ENCODE measurements at regions not wholly inside any gene's neighbourhood (a gene's known extent, or its start where the extent isn't known, plus 50 kb on each side); places are given as distances from the start of the nearest gene placed in this dataset.

DNA sequence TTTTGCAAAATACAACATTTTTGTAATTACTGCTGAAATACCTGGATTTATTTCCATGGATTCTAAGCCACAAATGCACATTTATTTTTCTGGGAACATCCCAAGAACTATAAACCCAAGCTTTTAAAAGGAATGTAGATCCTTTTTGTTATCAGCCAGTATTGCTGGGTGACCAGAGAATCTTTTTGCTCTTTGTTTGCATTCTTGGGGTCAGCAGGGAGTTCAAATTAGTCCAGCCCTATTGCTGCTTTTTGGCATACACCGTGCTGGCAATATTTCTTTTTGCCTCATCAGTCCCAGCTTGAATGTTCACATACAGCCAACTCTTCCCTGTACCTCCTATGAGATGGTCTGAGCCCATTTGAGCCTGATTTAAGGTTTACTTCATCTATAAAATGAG is 155.2 kb upstream of the CNR1 start:
- TF ChIP-seq POLR2AphosphoS5 (IDR thresholded peaks at IDR 0.05; ENCODE audit: low read depth), result no peak
- TF ChIP-seq, protein P1, sequence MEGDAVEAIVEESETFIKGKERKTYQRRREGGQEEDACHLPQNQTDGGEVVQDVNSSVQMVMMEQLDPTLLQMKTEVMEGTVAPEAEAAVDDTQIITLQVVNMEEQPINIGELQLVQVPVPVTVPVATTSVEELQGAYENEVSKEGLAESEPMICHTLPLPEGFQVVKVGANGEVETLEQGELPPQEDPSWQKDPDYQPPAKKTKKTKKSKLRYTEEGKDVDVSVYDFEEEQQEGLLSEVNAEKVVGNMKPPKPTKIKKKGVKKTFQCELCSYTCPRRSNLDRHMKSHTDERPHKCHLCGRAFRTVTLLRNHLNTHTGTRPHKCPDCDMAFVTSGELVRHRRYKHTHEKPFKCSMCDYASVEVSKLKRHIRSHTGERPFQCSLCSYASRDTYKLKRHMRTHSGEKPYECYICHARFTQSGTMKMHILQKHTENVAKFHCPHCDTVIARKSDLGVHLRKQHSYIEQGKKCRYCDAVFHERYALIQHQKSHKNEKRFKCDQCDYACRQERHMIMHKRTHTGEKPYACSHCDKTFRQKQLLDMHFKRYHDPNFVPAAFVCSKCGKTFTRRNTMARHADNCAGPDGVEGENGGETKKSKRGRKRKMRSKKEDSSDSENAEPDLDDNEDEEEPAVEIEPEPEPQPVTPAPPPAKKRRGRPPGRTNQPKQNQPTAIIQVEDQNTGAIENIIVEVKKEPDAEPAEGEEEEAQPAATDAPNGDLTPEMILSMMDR (IDR thresholded peaks at IDR 0.05; ENCODE audit: insufficient read depth, low read length), result no peak
- no peak for TF ChIP-seq GABPA (IDR thresholded peaks at IDR 0.05; ENCODE audit: low read depth)
- TF ChIP-seq, protein P2, sequence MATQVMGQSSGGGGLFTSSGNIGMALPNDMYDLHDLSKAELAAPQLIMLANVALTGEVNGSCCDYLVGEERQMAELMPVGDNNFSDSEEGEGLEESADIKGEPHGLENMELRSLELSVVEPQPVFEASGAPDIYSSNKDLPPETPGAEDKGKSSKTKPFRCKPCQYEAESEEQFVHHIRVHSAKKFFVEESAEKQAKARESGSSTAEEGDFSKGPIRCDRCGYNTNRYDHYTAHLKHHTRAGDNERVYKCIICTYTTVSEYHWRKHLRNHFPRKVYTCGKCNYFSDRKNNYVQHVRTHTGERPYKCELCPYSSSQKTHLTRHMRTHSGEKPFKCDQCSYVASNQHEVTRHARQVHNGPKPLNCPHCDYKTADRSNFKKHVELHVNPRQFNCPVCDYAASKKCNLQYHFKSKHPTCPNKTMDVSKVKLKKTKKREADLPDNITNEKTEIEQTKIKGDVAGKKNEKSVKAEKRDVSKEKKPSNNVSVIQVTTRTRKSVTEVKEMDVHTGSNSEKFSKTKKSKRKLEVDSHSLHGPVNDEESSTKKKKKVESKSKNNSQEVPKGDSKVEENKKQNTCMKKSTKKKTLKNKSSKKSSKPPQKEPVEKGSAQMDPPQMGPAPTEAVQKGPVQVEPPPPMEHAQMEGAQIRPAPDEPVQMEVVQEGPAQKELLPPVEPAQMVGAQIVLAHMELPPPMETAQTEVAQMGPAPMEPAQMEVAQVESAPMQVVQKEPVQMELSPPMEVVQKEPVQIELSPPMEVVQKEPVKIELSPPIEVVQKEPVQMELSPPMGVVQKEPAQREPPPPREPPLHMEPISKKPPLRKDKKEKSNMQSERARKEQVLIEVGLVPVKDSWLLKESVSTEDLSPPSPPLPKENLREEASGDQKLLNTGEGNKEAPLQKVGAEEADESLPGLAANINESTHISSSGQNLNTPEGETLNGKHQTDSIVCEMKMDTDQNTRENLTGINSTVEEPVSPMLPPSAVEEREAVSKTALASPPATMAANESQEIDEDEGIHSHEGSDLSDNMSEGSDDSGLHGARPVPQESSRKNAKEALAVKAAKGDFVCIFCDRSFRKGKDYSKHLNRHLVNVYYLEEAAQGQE (IDR thresholded peaks at IDR 0.05; ENCODE audit: insufficient replicate concordance, low read depth), result no peak
